ENCODE measurements at regions not wholly inside any gene's neighbourhood (a gene's known extent, or its start where the extent isn't known, plus 50 kb on each side); places are given as distances from the start of the nearest gene placed in this dataset.

- Histone ChIP-seq H3K9me3 (replicated peaks in 1 of 2; ENCODE audit: control insufficient read depth in 2 of 2, insufficient read depth in 1 of 2, low read depth in 1 of 2, low read length in 2 of 2) (no peaks in the 10 kb centered on the region), H3K4ac (ENCODE audit: low read length) (no peak overlapping the region), H4K8ac (ENCODE audit: low read depth, low read length) (no peak overlapping the region), H3K14ac (ENCODE audit: low read length) (no peak overlapping the region), H2AK5ac (ENCODE audit: low read depth, low read length) (no peak overlapping the region), H3K23ac (ENCODE audit: low read depth, low read length, poor library complexity) (no peak overlapping the region), H3K4me3 (ENCODE audit: low read length in 2 of 2) (no peak overlapping the region), H3K36me3 (replicated peaks in 1 of 2; ENCODE audit: control insufficient read depth in 2 of 2, insufficient read depth in 2 of 2, low read length in 2 of 2) (no peaks in the 10 kb centered on the region), H3K4me2 (ENCODE audit: insufficient read depth, low read length, poor library complexity, severe bottlenecking) (no peak overlapping the region), H2BK15ac (ENCODE audit: low read length) (no peak overlapping the region), H2AFZ (ENCODE audit: low read length) (peak overlapping the region; percentile 69), H3K79me1 (ENCODE audit: low read depth, low read length) (no peaks in the 10 kb centered on the region), H2BK5ac (ENCODE audit: low read length) (no peak overlapping the region), H2BK12ac (ENCODE audit: low read length) (no peak overlapping the region), H3K9ac (ENCODE audit: low read depth, low read length, poor library complexity) (no peak overlapping the region), H2BK120ac (ENCODE audit: low read depth, low read length) (no peak overlapping the region), H3K18ac (ENCODE audit: low read length) (no peak overlapping the region), H4K91ac (ENCODE audit: low read depth, low read length, poor library complexity) (no peak overlapping the region), H3K4me1 (ENCODE audit: control insufficient read depth in 2 of 2, insufficient read depth in 1 of 2, low read depth in 1 of 2, low read length in 2 of 2) (peaks cover 0 to 7% of the 10 kb centered on the region in 2 donors), H3K27me3 (ENCODE audit: control insufficient read depth in 3 of 3, insufficient read depth in 3 of 3, low read depth in 1 of 3, low read length in 3 of 3) (no peaks in the 10 kb centered on the region), H3K27ac (replicated peaks; ENCODE audit: low read length) (no peak overlapping the region)
- no CpG with 5 or more reads among the region's 5 CpGs for WGBS, 2 donors (ENCODE audit: extremely low coverage in 2 of 2, insufficient read length in 2 of 2, insufficient replicate concordance in 1 of 2)
- DNase-seq (ENCODE audit: low spot score): no peak
These were observed 590.8 kb upstream of the ID2 start for GRCh38 chr2:8090748-8091700.

DNA sequence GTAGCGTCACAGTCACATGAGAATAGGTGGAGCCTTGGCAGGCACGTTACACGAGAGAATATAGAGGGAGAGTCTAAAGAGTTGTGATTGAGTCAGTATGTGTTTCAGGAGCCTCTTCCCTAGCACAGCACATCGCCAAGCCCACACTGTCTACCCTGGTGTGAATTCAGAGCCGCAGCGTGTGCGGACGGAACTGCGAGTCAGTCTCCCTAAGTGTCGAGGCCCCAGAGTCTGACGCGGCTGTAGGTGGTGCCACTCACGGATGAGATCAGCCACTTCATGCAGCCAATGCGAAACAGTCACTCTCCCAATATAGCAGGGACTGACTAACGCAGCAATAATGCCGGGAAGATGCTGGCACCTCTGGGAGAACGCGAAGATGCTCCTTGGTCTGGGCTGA is 587.3 kb upstream of the ID2 start:
- H3K9me3 ChIP-seq (replicated peaks in 1 of 2; ENCODE audit: control insufficient read depth in 2 of 2, insufficient read depth in 1 of 2, low read depth in 1 of 2, low read length in 2 of 2): peaks cover 0 to 2% of the 10 kb centered on the region in 2 donors

GRCh38 chr2:8095978-8096377 is 585.9 kb upstream of the ID2 start:
- Histone ChIP-seq H4K91ac (ENCODE audit: low read depth, low read length, poor library complexity) (no peak overlapping the region), H3K4me3 (ENCODE audit: low read length in 2 of 2) (no peak overlapping the region), H2BK120ac (ENCODE audit: low read depth, low read length) (no peak overlapping the region), H3K9ac (ENCODE audit: low read depth, low read length, poor library complexity) (peak overlapping the region; percentile 3), H2BK12ac (ENCODE audit: low read length) (no peak overlapping the region), H2BK15ac (ENCODE audit: low read length) (peak overlapping the region; percentile 51), H2BK5ac (ENCODE audit: low read length) (peak overlapping the region; percentile 17), H3K9me3 (replicated peaks in 1 of 2; ENCODE audit: control insufficient read depth in 2 of 2, insufficient read depth in 1 of 2, low read depth in 1 of 2, low read length in 2 of 2) (peaks cover 0 to 2% of the 10 kb centered on the region in 2 donors), H3K79me1 (ENCODE audit: low read depth, low read length) (no peaks in the 10 kb centered on the region), H3K4me1 (ENCODE audit: control insufficient read depth in 2 of 2, insufficient read depth in 1 of 2, low read depth in 1 of 2, low read length in 2 of 2) (peaks cover 0 to 2% of the 10 kb centered on the region in 2 donors), H2AK5ac (ENCODE audit: low read depth, low read length) (no peak overlapping the region), H2AFZ (ENCODE audit: low read length) (no peak overlapping the region), H3K4ac (ENCODE audit: low read length) (no peak overlapping the region), H3K27ac (replicated peaks; ENCODE audit: low read length) (no peak overlapping the region), H3K36me3 (replicated peaks in 1 of 2; ENCODE audit: control insufficient read depth in 2 of 2, insufficient read depth in 2 of 2, low read length in 2 of 2) (no peaks in the 10 kb centered on the region), H3K18ac (ENCODE audit: low read length) (no peak overlapping the region), H4K8ac (ENCODE audit: low read depth, low read length) (no peak overlapping the region), H3K4me2 (ENCODE audit: insufficient read depth, low read length, poor library complexity, severe bottlenecking) (no peak overlapping the region), H3K14ac (ENCODE audit: low read length) (no peak overlapping the region), H3K27me3 (ENCODE audit: control insufficient read depth in 3 of 3, insufficient read depth in 3 of 3, low read depth in 1 of 3, low read length in 3 of 3) (no peaks in the 10 kb centered on the region), H3K23ac (ENCODE audit: low read depth, low read length, poor library complexity) (no peak overlapping the region)
- no peak for DNase-seq (ENCODE audit: low spot score)
- no CpG with 5 or more reads among the region's 4 CpGs for WGBS, 2 donors (ENCODE audit: extremely low coverage in 2 of 2, insufficient read length in 2 of 2, insufficient replicate concordance in 1 of 2)

More for the DNA sequence above, 587.3 kb upstream of the ID2 start:
- WGBS, 2 donors (ENCODE audit: extremely low coverage in 2 of 2, insufficient read length in 2 of 2, insufficient replicate concordance in 1 of 2): no CpG with 5 or more reads among the region's 18 CpGs
- Histone ChIP-seq H3K4ac (ENCODE audit: low read length) (no peak overlapping the region), H2AFZ (ENCODE audit: low read length) (peak overlapping the region; percentile 66), H3K14ac (ENCODE audit: low read length) (no peak overlapping the region), H2BK12ac (ENCODE audit: low read length) (no peak overlapping the region), H3K9ac (ENCODE audit: low read depth, low read length, poor library complexity) (no peak overlapping the region), H2BK120ac (ENCODE audit: low read depth, low read length) (no peak overlapping the region), H3K79me1 (ENCODE audit: low read depth, low read length) (no peaks in the 10 kb centered on the region), H3K27me3 (ENCODE audit: control insufficient read depth in 3 of 3, insufficient read depth in 3 of 3, low read depth in 1 of 3, low read length in 3 of 3) (no peaks in the 10 kb centered on the region), H3K4me3 (ENCODE audit: low read length in 2 of 2) (peak overlapping the region in 1 of 2 donors; percentile 26), H2AK5ac (ENCODE audit: low read depth, low read length) (no peak overlapping the region), H2BK15ac (ENCODE audit: low read length) (peak overlapping the region; percentile 42), H3K36me3 (replicated peaks in 1 of 2; ENCODE audit: control insufficient read depth in 2 of 2, insufficient read depth in 2 of 2, low read length in 2 of 2) (no peaks in the 10 kb centered on the region), H4K91ac (ENCODE audit: low read depth, low read length, poor library complexity) (no peak overlapping the region), H3K4me2 (ENCODE audit: insufficient read depth, low read length, poor library complexity, severe bottlenecking) (no peak overlapping the region), H4K8ac (ENCODE audit: low read depth, low read length) (peak overlapping the region; percentile 44), H3K4me1 (ENCODE audit: control insufficient read depth in 2 of 2, insufficient read depth in 1 of 2, low read depth in 1 of 2, low read length in 2 of 2) (peaks cover 0 to 7% of the 10 kb centered on the region in 2 donors), H3K23ac (ENCODE audit: low read depth, low read length, poor library complexity) (no peak overlapping the region), H3K27ac (replicated peaks; ENCODE audit: low read length) (no peak overlapping the region), H2BK5ac (ENCODE audit: low read length) (no peak overlapping the region), H3K18ac (ENCODE audit: low read length) (no peak overlapping the region)
- DNase-seq (ENCODE audit: low spot score): no peak

GRCh38 chr2:8096484-8096883 is 585.4 kb upstream of the ID2 start:
- no peak overlapping the region for H3K4ac ChIP-seq (ENCODE audit: low read length)
- WGBS, 2 donors (ENCODE audit: extremely low coverage in 2 of 2, insufficient read length in 2 of 2, insufficient replicate concordance in 1 of 2): no CpG with 5 or more reads among the region's 1 CpG

More at GRCh38 chr2:8096484-8096883, 585.4 kb upstream of the ID2 start:
- H4K91ac ChIP-seq (ENCODE audit: low read depth, low read length, poor library complexity): no peak overlapping the region
- no peak overlapping the region for H3K4me3 ChIP-seq (ENCODE audit: low read length in 2 of 2)
- no peak overlapping the region for H4K8ac ChIP-seq (ENCODE audit: low read depth, low read length)
- no peak overlapping the region for H3K9ac ChIP-seq (ENCODE audit: low read depth, low read length, poor library complexity)
- H2BK15ac ChIP-seq (ENCODE audit: low read length): no peak overlapping the region
- no peaks in the 10 kb centered on the region for H3K79me1 ChIP-seq (ENCODE audit: low read depth, low read length)
- no peaks in the 10 kb centered on the region for H3K36me3 ChIP-seq (replicated peaks in 1 of 2; ENCODE audit: control insufficient read depth in 2 of 2, insufficient read depth in 2 of 2, low read length in 2 of 2)
- no peak overlapping the region for H2BK5ac ChIP-seq (ENCODE audit: low read length)
- no peak overlapping the region for H3K14ac ChIP-seq (ENCODE audit: low read length)
- H3K27ac ChIP-seq (replicated peaks; ENCODE audit: low read length): no peak overlapping the region
- no peak overlapping the region for H3K4me2 ChIP-seq (ENCODE audit: insufficient read depth, low read length, poor library complexity, severe bottlenecking)
- H3K4me1 ChIP-seq (ENCODE audit: control insufficient read depth in 2 of 2, insufficient read depth in 1 of 2, low read depth in 1 of 2, low read length in 2 of 2): no peaks in the 10 kb centered on the region
- peaks cover 0 to 2% of the 10 kb centered on the region in 2 donors for H3K9me3 ChIP-seq (replicated peaks in 1 of 2; ENCODE audit: control insufficient read depth in 2 of 2, insufficient read depth in 1 of 2, low read depth in 1 of 2, low read length in 2 of 2)
- no peak for DNase-seq (ENCODE audit: low spot score)
- no peak overlapping the region for H3K23ac ChIP-seq (ENCODE audit: low read depth, low read length, poor library complexity)
- no peak overlapping the region for H2AFZ ChIP-seq (ENCODE audit: low read length)
- H3K18ac ChIP-seq (ENCODE audit: low read length): no peak overlapping the region
- H2BK12ac ChIP-seq (ENCODE audit: low read length): no peak overlapping the region
- no peak overlapping the region for H2AK5ac ChIP-seq (ENCODE audit: low read depth, low read length)
- H2BK120ac ChIP-seq (ENCODE audit: low read depth, low read length): no peak overlapping the region
- no peaks in the 10 kb centered on the region for H3K27me3 ChIP-seq (ENCODE audit: control insufficient read depth in 3 of 3, insufficient read depth in 3 of 3, low read depth in 1 of 3, low read length in 3 of 3)

Data from neuronal stem cell (in vitro differentiated cells).